Colonic mucosa (tissue), 4 donors: ENCODE measurements at regions not wholly inside any gene's neighbourhood (a gene's known extent, or its start where the extent isn't known, plus 50 kb on each side); places are given as distances from the start of the nearest gene placed in this dataset.

Experiments used
- DNase-seq: peaks from one replicate; pipeline ENCODE4 v3.0.0-alpha.2; 2020
- H3K27ac ChIP-seq: fragments of 200-600 bp; one replicate; pipeline ENCODE4 v1.8.0; 2021
- H3K27me3 ChIP-seq: fragments of 200-600 bp; one replicate; pipeline ENCODE4 v1.8.0; 2021
- H3K36me3 ChIP-seq: fragments of 200-600 bp; one replicate; pipeline ENCODE4 v1.8.0; 2021
- H3K4me1 ChIP-seq: fragments of 200-600 bp; one replicate; pipeline ENCODE4 v1.8.0; 2021; ENCODE audit warnings: mild to moderate bottlenecking
- H3K4me3 ChIP-seq: fragments of 200-600 bp; one replicate; pipeline ENCODE4 v1.8.0; 2021
- H3K9ac ChIP-seq, 2 donors: one replicate each; pipeline ENCODE4 v1.7.0; 2013; ENCODE audit warnings: control low read depth in 2 of 2, low read depth in 2 of 2, low read length in 2 of 2
- H3K9me3 ChIP-seq: fragments of 200-600 bp; one replicate; pipeline ENCODE4 v1.8.0; 2021
- CTCF ChIP-seq: fragments of 200-600 bp; IDR thresholded peaks from one replicate; pipeline ENCODE4 v1.8.0; 2022; ENCODE audit warnings: antibody characterized with exemption, mild to moderate bottlenecking
- intact Hi-C: fragments of 100-400 bp; cut with DNase I; formaldehyde crosslinking; loops from one replicate; pipeline ENCODE4 v1.14.1; 2022
- donor health status: healthy.
- donor health status: DM: no; HTN: no; CAD: no.
- donor health status: DM: no; HTN: no; CAD: no.

- Histone ChIP-seq H3K36me3 (no peaks in the 10 kb centered on the region), H3K27ac (no peak overlapping the region), H3K4me1 (no peaks in the 10 kb centered on the region), H3K27me3 (no peaks in the 10 kb centered on the region), H3K4me3 (no peak overlapping the region), H3K9ac (no peak overlapping the region), H3K9me3 (no peaks in the 10 kb centered on the region)
- no peak for TF ChIP-seq CTCF
- no peak for DNase-seq
- intact Hi-C loops: no loop called here
Observed at GRCh38 chr9:99626426-99626825, 195.3 kb upstream of the NR4A3 start.

GRCh38 chr9:99628285-99628684, 193.4 kb upstream of the NR4A3 start:
- no peak for DNase-seq
- no peaks in the 10 kb centered on the region for H3K9me3 ChIP-seq
- H3K4me3 ChIP-seq: no peak overlapping the region
- intact Hi-C loops: no loop called here
- no peaks in the 10 kb centered on the region for H3K36me3 ChIP-seq
- TF ChIP-seq CTCF: no peak
- H3K27ac ChIP-seq: no peak overlapping the region
- H3K27me3 ChIP-seq: no peaks in the 10 kb centered on the region
- no peaks in the 10 kb centered on the region for H3K4me1 ChIP-seq
- H3K9ac ChIP-seq: no peak overlapping the region

GRCh38 chr9:99628849-99629620, 192.7 kb upstream of the NR4A3 start:
- intact Hi-C loops: no loop called here
- Histone ChIP-seq H3K27me3 (no peaks in the 10 kb centered on the region), H3K36me3 (no peaks in the 10 kb centered on the region), H3K4me1 (no peaks in the 10 kb centered on the region), H3K9me3 (no peaks in the 10 kb centered on the region), H3K27ac (no peak overlapping the region), H3K4me3 (no peak overlapping the region), H3K9ac (no peak overlapping the region)
- no peak for TF ChIP-seq CTCF
- no peak for DNase-seq

- no peaks in the 10 kb centered on the region for H3K27me3 ChIP-seq
- no peak for TF ChIP-seq CTCF
- H3K9me3 ChIP-seq: no peaks in the 10 kb centered on the region
- no peak overlapping the region for H3K9ac ChIP-seq
- no peak overlapping the region for H3K4me3 ChIP-seq
- no peak for DNase-seq
- intact Hi-C loops: no loop called here
- H3K4me1 ChIP-seq: no peaks in the 10 kb centered on the region
- no peaks in the 10 kb centered on the region for H3K36me3 ChIP-seq
- H3K27ac ChIP-seq: no peak overlapping the region
Observed at GRCh38 chr9:99632349-99633038, 189.2 kb upstream of the NR4A3 start.

GRCh38 chr9:99633265-99633664, 188.4 kb upstream of the NR4A3 start:
- Histone ChIP-seq H3K4me1 (no peaks in the 10 kb centered on the region), H3K27me3 (no peaks in the 10 kb centered on the region), H3K27ac (no peak overlapping the region), H3K9ac (no peak overlapping the region), H3K4me3 (no peak overlapping the region), H3K36me3 (no peaks in the 10 kb centered on the region), H3K9me3 (no peaks in the 10 kb centered on the region)
- DNase-seq: no peak
- intact Hi-C loops: no loop called here
- TF ChIP-seq CTCF: no peak
